SK-N-SH (cell line): ENCODE measurements at regions not wholly inside any gene's neighbourhood (a gene's known extent, or its start where the extent isn't known, plus 50 kb on each side); places are given as distances from the start of the nearest gene placed in this dataset.

Experiments
- CHD2 ChIP-seq: fragments of 150-350 bp; IDR thresholded peaks from 2 replicates; pipeline ENCODE4 v1.6.1; 2018; ENCODE audit warnings: low read length; ENCODE audit not compliant: partially characterized antibody
- CTCF ChIP-seq: fragments of 200-600 bp; sonication (generic); IDR thresholded peaks from 2 replicates; pipeline ENCODE4 v1.6.1; 2017; ENCODE audit warnings: antibody characterized with exemption, mild to moderate bottlenecking, moderate library complexity
- ELF1 ChIP-seq: IDR thresholded peaks from 2 replicates; pipeline ENCODE4 v1.4.0; 2012
- EP300 ChIP-seq, 2 experiments: IDR thresholded peaks; 2 replicates each; pipeline versions ENCODE4 v1.4.0 to v1.6.1; 2012; ENCODE audit warnings: borderline replicate concordance in 1 of 2, low read depth in 1 of 2, low read length in 1 of 2
- EZH2phosphoT487 ChIP-seq: fragments of 200-600 bp; sonication (generic); IDR thresholded peaks from 2 replicates; pipeline ENCODE4 v1.6.1; 2017; ENCODE audit warnings: low read depth, mixed run types, mild to moderate bottlenecking, antibody characterized with exemption, moderate library complexity, borderline replicate concordance
- FOSL2 ChIP-seq: IDR thresholded peaks from 2 replicates; pipeline ENCODE4 v1.4.0; 2012; ENCODE audit warnings: low read depth, mild to moderate bottlenecking, moderate library complexity, borderline replicate concordance
- NFIC ChIP-seq: IDR thresholded peaks from 2 replicates; pipeline ENCODE4 v1.4.0; 2012; ENCODE audit warnings: borderline replicate concordance
- POLR2AphosphoS5 ChIP-seq: IDR thresholded peaks from 2 replicates; pipeline ENCODE4 v1.6.1; 2012; ENCODE audit warnings: low read depth, low read length
- RCOR1 ChIP-seq: fragments of 150-350 bp; IDR thresholded peaks from 2 replicates; pipeline ENCODE4 v1.6.1; 2017; ENCODE audit warnings: antibody characterized with exemption, low read length
- REST ChIP-seq: IDR thresholded peaks from 2 replicates; pipeline ENCODE4 v1.6.1; 2012; ENCODE audit warnings: mild to moderate bottlenecking, low read depth, low read length, moderate library complexity
- RFX5 ChIP-seq: IDR thresholded peaks from 2 replicates; pipeline ENCODE4 v1.6.1; 2012; ENCODE audit warnings: mild to moderate bottlenecking, improper control_type of control experiment, low read length
- SIN3A ChIP-seq: IDR thresholded peaks from 2 replicates; pipeline ENCODE4 v1.6.1; 2012; ENCODE audit warnings: low read depth, mild to moderate bottlenecking, low read length, moderate library complexity, borderline replicate concordance

- TF ChIP-seq CTCF = no peak
- no peak for TF ChIP-seq POLR2AphosphoS5
- TF ChIP-seq FOSL2 = no peak
- no peak for TF ChIP-seq SIN3A
- no peak for TF ChIP-seq EP300 (IDR thresholded peaks at IDR 0.05; ENCODE audit: borderline replicate concordance in 1 of 2, low read depth in 1 of 2, low read length in 1 of 2)
- no peak for TF ChIP-seq CHD2
- TF ChIP-seq EZH2phosphoT487 = no peak
- no peak for TF ChIP-seq RFX5
- no peak for TF ChIP-seq RCOR1
- no peak for TF ChIP-seq REST
- TF ChIP-seq ELF1 = no peak
- no peak for TF ChIP-seq NFIC
Observed at GRCh38 chr9:106615118-106615889, 247.7 kb upstream of the ZNF462 start.
